HEK293 (cell line): ENCODE measurements at regions not wholly inside any gene's neighbourhood (a gene's known extent, or its start where the extent isn't known, plus 50 kb on each side); places are given as distances from the start of the nearest gene placed in this dataset.

Experiments
- CTCF ChIP-seq: fragments of 450-650 bp; formaldehyde crosslinking; IDR thresholded peaks from 2 replicates; pipeline ENCODE4 v1.5.1; 2016; ENCODE audit warnings: missing biosample characterization, missing genetic modification characterization
- HOXA7 ChIP-seq: sonication (generic); formaldehyde crosslinking; IDR thresholded peaks from 2 replicates; pipeline ENCODE4 v1.8.1; 2022; ENCODE audit warnings: missing genetic modification reagents, borderline replicate concordance
- PATZ1 ChIP-seq: fragments of 450-650 bp; formaldehyde crosslinking; IDR thresholded peaks from 2 replicates; pipeline ENCODE4 v1.5.1; 2016; ENCODE audit warnings: missing biosample characterization, missing genetic modification characterization
- PBX3 ChIP-seq: sonication (generic); formaldehyde crosslinking; IDR thresholded peaks from 2 replicates; pipeline ENCODE4 v1.8.1; 2022; ENCODE audit warnings: mild to moderate bottlenecking, moderate library complexity, missing genetic modification reagents
- PRDM4 ChIP-seq: fragments of 450-650 bp; formaldehyde crosslinking; IDR thresholded peaks from 2 replicates; pipeline ENCODE4 v1.5.1; 2017; ENCODE audit warnings: missing biosample characterization, missing genetic modification characterization
- SCRT1 ChIP-seq: fragments of 450-650 bp; formaldehyde crosslinking; IDR thresholded peaks from 2 replicates; pipeline ENCODE4 v1.5.1; 2016; ENCODE audit warnings: missing biosample characterization, missing genetic modification characterization, borderline replicate concordance
- ZBTB44 ChIP-seq: fragments of 450-650 bp; IDR thresholded peaks from 2 replicates; pipeline ENCODE4 v1.5.1; 2018; ENCODE audit warnings: missing biosample characterization, mild to moderate bottlenecking, missing genetic modification characterization
- ZNF202 ChIP-seq: fragments of 450-650 bp; formaldehyde crosslinking; IDR thresholded peaks from 2 replicates; pipeline ENCODE4 v1.5.1; 2016; ENCODE audit warnings: missing biosample characterization, missing genetic modification characterization, borderline replicate concordance
- ZNF280D ChIP-seq: fragments of 450-650 bp; formaldehyde crosslinking; IDR thresholded peaks from 2 replicates; pipeline ENCODE4 v1.5.1; 2016; ENCODE audit warnings: missing biosample characterization, missing genetic modification characterization
- ZNF350 ChIP-seq: fragments of 450-650 bp; formaldehyde crosslinking; IDR thresholded peaks from 2 replicates; pipeline ENCODE4 v1.5.0; 2017; ENCODE audit warnings: missing biosample characterization, mild to moderate bottlenecking, missing genetic modification characterization
- ZNF37A ChIP-seq: fragments of 450-650 bp; IDR thresholded peaks from 2 replicates; pipeline ENCODE4 v1.5.1; 2018; ENCODE audit warnings: missing biosample characterization, missing genetic modification characterization
- ZNF558 ChIP-seq: fragments of 450-650 bp; formaldehyde crosslinking; IDR thresholded peaks from 2 replicates; pipeline ENCODE4 v1.5.1; 2016; ENCODE audit warnings: missing biosample characterization, missing genetic modification characterization
- ZSCAN18 ChIP-seq: fragments of 450-650 bp; formaldehyde crosslinking; IDR thresholded peaks from 2 replicates; pipeline ENCODE4 v1.5.1; 2016; ENCODE audit warnings: missing biosample characterization, missing genetic modification characterization

- TF ChIP-seq CTCF (tag by site-specific recombination) (no peak), SCRT1 (tag by site-specific recombination) (no peak), PATZ1 (tag by site-specific recombination) (no peak), ZNF350 (no peak), PBX3 (no peak), ZNF202 (tag by site-specific recombination) (no peak), ZNF558 (tag by site-specific recombination) (no peak), ZNF37A (no peak), ZBTB44 (no peak), ZNF280D (tag by site-specific recombination) (no peak), HOXA7 (CRISPR knock-in tag) (no peak), PRDM4 (tag by site-specific recombination) (no peak), ZSCAN18 (tag by site-specific recombination) (no peak)
Measured at GRCh38 chr20:47860049-47860830, 75.0 kb upstream of the SULF2 start.
